Cardiac fibroblast (primary cell): ENCODE measurements at regions not wholly inside any gene's neighbourhood (a gene's known extent, or its start where the extent isn't known, plus 50 kb on each side); places are given as distances from the start of the nearest gene placed in this dataset.

Experiments
- DNase-seq, 2 donors: peaks; one replicate each; pipeline versions ENCODE4 v3.0.0 to v3.0.0-alpha.2; 2010; ENCODE audit warnings: low read depth in 2 of 2
- H3K4me3 ChIP-seq, 2 donors: replicated peaks in 1 of 2; 1 replicate in 1 of 2; 2 replicates in 1 of 2; pipeline ENCODE4 v1.5.1; 2011; ENCODE audit warnings: low read depth in 2 of 2, low read length in 2 of 2, mild to moderate bottlenecking in 2 of 2, moderate library complexity in 1 of 2
- TF ChIP-seq, protein P1 (sequence below): IDR thresholded peaks from one replicate; pipeline ENCODE4 v1.5.1; 2011; ENCODE audit warnings: low read depth, mild to moderate bottlenecking, low read length, inconsistent platforms

GRCh38 chr1:82465024-82465423 is 664.3 kb downstream of the ADGRL2 start:
- TF ChIP-seq, protein P1, sequence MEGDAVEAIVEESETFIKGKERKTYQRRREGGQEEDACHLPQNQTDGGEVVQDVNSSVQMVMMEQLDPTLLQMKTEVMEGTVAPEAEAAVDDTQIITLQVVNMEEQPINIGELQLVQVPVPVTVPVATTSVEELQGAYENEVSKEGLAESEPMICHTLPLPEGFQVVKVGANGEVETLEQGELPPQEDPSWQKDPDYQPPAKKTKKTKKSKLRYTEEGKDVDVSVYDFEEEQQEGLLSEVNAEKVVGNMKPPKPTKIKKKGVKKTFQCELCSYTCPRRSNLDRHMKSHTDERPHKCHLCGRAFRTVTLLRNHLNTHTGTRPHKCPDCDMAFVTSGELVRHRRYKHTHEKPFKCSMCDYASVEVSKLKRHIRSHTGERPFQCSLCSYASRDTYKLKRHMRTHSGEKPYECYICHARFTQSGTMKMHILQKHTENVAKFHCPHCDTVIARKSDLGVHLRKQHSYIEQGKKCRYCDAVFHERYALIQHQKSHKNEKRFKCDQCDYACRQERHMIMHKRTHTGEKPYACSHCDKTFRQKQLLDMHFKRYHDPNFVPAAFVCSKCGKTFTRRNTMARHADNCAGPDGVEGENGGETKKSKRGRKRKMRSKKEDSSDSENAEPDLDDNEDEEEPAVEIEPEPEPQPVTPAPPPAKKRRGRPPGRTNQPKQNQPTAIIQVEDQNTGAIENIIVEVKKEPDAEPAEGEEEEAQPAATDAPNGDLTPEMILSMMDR, result no peak
- no peak for DNase-seq
- H3K4me3 ChIP-seq, result no peak overlapping the region

DNA sequence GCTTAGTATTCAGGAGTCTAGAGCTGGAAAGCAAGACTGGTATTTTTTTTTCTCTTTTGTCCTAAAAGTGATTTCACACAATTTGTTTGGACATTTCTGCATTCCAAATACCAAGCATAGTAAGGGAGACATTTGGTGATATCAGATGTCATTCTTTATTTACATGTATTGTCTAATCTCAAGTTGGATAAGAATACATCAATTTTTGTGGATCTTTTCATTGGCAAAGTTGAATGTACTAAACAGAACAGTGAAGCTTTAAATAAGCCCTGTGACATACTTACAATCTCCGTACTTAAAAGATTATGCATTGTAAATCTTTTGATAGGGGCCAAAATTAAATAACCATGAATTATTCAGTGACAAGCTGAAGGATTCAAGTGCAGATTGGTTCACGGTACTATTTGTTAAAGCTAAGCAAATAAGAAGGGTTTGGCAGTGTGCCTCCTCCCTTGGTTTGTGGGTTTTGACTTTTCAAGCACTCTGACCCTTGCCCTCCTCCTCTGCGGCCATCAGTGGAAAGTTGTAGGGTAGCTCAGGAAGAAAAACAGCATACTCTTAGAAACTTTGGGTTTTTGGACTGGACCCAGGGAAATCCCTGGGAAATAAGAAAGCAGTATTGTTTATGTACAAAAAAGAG is 663.7 kb downstream of the ADGRL2 start:
- no peak overlapping the region for H3K4me3 ChIP-seq
- TF ChIP-seq, protein P1, result no peak
- DNase-seq, result peak; percentile 25 to 31

DNA sequence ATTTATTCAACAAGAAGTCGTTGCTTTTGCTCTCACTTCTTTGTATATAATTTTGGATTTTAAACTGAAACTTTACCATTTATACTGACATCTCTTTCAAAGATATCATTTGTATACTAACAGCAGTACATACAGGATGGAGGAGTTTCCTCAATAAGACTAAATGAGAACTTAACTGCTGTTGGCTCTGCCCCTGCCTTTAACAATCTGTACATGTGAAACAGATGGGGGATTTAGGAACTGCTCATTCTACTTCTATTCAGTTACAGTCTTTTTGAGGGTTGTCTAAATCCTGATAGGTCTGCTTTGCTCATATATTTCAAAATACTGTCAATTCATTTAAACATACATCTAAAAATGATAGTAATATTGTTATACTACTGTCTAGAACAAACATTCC is 663.2 kb downstream of the ADGRL2 start:
- TF ChIP-seq, protein P1, result no peak
- no peak for DNase-seq
- H3K4me3 ChIP-seq, result no peak overlapping the region

DNA sequence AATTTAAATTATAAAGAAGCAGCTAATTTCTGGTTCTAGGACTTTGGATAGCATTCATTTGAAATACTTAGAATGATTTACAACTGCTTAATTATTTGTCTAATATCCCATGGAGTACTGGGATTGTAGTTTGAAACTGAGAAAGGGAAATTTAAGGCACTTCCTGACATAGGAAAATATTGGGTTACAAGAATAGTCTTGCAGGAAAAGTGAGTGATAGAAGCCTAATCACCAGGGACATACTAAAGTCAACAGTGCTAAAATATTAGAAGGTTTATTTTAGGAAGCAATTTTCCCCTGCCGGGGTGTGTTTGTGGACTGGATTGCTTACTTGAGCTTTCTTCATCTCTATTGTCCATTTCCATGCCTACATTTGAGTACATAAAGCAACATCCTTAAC is 661.6 kb downstream of the ADGRL2 start:
- TF ChIP-seq, protein P1, result no peak
- DNase-seq, result no peak
- H3K4me3 ChIP-seq, result no peak overlapping the region

DNA sequence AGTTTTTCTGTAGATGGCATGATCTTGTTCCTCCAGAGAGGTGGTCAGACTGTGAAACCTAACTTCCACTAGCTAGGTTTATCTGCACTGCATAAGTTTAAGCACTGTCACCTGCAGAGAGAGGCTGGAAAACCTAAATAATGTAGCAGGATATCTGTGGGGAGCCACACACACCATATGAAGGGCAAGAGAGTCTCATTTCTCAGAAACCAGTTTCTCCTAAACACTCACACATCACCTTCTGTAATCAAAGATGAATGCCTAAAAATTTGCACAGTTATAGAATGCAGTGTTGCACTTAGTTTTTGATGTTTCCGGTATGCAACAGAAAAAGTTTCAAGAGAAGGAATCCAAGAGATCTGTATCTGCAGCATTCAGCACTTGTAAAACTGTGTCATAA is 654.6 kb downstream of the ADGRL2 start:
- TF ChIP-seq, protein P1, result no peak
- no peak overlapping the region for H3K4me3 ChIP-seq
- no peak for DNase-seq

- TF ChIP-seq, protein P1, result no peak
- no peak for DNase-seq
- H3K4me3 ChIP-seq, result no peak overlapping the region
Measured at GRCh38 chr1:82454431-82454830, 653.7 kb downstream of the ADGRL2 start.
